ENCODE measurements at regions not wholly inside any gene's neighbourhood (a gene's known extent, or its start where the extent isn't known, plus 50 kb on each side); places are given as distances from the start of the nearest gene placed in this dataset.

DNA sequence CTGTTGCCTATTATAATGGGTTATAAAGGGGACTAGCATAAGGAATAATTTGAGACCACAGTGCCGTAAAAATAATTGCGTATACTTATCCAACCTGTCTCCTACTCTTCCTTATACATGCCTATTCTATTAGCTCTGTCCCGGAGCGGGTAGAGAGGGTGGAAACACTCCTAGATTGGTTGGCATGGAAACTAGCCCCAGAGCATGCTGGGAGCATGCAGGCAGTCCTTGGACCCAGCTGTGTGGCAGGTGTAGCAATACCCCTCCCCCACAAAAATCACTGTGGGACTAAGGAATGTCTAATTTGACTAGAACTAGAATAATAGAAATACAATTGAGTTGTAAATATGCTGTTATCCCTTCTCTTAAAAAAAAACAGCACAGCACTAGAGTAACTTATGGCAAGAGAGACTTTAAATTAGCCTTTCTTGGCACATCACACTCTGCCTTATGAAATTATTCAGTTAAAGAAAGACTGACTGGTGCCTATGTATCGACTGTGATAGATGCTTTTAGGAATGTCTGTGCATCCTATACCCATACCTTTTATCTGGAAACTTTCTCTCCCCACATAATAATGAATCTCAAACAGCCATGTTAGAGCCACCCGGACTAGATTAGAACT is 244.0 kb upstream of the DAAM1 start:
- DNase-seq (ENCODE audit: low read depth): peak; percentile 35

GRCh38 chr14:58944968-58945356 is 243.5 kb upstream of the DAAM1 start:
- no peak for DNase-seq (ENCODE audit: low read depth)

DNA sequence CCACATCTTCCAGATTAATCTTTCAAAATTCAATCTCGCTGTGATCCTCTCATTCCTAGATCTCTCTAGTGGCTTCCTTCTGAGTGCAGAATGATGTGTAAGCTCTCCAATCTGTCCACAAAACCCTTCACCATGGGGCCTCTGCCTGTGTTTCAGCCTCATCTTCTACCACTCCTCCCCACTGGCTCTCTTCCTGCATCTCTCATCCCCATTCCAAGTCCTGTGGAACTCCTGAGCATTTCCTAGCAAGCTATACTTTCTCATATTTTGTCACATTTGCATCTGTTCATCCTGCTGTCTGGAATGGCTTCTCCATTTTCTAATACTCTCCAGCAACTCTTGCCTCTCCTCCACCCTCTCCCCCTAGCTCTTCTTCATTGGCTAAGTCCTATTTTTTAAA is 242.0 kb upstream of the DAAM1 start:
- DNase-seq (ENCODE audit: low read depth): no peak

DNA sequence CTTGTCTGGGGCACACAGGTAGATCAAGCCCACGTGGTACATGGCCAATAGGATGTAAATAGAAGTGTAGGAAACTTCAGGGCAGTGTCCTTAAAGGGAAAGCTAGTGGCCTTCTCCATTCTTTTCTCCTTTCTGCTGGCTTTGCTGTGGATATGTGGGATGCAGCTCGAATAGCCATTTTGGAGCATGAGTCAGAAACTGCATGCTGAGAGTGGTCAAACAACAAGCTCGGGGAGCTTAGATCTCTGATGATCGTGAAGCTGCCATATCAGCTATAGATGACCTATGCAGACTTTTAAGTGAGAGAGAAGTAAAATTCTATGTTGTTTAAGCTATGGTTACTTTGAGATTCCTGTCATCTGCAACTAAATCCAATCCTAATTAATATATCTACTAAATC is 241.3 kb upstream of the DAAM1 start:
- no peak for DNase-seq (ENCODE audit: low read depth)

- DNase-seq (ENCODE audit: low read depth): no peak
Measured at GRCh38 chr14:58947814-58948445, 240.5 kb upstream of the DAAM1 start.

DNA sequence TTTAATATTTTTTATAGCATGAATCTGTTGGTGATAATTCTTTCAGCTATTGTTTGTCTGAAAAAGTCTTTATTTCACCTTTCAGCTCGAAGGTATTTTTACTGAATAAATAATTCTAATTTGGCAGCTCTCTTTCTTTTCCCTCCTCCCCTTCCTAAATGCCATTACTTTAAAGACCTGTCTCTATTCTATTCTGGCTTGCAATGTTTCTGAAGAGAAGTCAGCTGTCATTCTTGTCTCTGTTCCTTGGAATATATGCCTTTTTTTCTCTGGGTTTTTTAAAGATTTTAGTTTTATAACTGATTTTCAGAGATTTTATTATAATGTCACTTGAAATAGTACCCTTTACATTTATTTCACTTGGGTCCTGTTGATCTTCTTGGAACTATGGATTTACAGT is 237.9 kb upstream of the DAAM1 start:
- no peak for DNase-seq (ENCODE audit: low read depth)

- DNase-seq (ENCODE audit: low read depth): no peak
Measured at GRCh38 chr14:58951143-58951542, 237.3 kb upstream of the DAAM1 start.

- no peak for DNase-seq (ENCODE audit: low read depth)
Measured at GRCh38 chr14:58954052-58954451, 234.4 kb upstream of the DAAM1 start.

GRCh38 chr14:58954901-58955861 is 233.3 kb upstream of the DAAM1 start:
- DNase-seq (ENCODE audit: low read depth): peak; percentile 50

- DNase-seq (ENCODE audit: low read depth): no peak
Measured at GRCh38 chr14:58961045-58961731, 227.3 kb upstream of the DAAM1 start.

DNA sequence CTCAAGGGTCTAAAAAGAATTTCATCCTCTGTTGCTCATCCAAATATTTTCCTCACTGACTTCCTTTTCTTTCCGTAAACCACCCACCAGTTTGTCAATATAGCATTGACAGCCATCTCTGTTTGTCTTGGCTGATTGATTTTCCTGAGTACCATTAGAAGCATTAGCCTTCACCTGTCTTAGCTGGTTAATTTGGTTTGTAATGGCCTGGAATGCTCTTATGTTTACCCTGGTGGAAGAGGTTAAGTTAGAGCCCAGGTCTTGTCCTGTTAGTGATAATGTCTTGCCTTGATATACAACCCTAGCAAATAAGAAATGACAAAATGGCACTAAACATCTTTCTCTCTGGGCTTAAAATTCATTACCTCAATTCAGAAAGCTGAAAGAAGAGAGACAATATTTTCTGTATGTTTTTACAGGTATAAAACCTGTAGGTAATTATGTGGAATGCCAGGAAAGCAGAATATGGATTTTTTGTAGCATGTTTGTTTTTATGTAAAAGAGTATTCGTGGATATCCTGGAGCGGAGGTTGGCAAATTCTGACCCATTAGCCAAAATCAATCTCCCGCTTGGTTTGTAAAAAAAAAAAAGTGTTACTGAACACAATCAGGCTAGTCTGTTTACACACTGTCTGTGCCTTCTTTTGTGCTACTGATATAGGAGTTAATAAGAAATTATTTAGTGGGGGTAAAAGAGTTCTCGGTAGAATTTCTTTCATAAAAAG is 224.4 kb upstream of the DAAM1 start:
- no peak for DNase-seq (ENCODE audit: low read depth)

DNA sequence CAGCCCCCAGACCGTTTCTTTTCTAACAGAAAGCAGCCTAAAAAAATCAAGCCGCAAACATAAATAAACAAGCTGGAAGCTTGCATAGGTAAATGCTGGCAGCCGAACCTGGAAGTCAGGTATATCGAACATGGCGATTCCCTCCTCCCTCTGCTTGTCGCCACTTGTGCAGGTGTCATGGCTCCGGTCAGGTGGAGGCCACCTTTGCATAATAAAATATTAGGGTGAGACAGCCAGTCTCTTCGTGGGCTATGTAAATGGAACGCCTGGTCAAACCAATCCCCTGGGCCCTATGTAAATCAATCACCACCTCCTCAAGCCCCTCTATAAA is 223.9 kb upstream of the DAAM1 start:
- no peak for DNase-seq (ENCODE audit: low read depth)

- DNase-seq (ENCODE audit: low read depth): no peak
Measured at GRCh38 chr14:58965601-58966000, 222.9 kb upstream of the DAAM1 start.

DNA sequence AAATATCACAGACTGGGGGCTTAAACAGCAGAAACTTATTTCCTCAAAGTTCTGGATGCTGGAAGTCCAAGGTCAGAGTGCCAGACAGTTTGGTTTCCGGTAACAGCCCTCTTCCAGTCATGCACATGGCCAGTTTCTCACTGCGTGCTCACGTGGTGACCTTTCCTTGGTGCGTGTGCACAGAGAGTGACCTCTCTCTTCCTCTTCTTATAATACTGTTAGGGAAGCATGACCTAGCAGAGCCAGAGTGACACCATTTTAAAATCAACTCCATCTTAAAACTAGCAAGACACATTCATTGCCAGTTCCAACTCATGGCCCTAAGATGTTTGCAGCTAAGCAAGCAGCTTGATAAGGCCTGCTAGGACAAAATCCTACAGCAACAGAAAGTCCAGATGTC is 221.5 kb upstream of the DAAM1 start:
- no peak for DNase-seq (ENCODE audit: low read depth)

DNA sequence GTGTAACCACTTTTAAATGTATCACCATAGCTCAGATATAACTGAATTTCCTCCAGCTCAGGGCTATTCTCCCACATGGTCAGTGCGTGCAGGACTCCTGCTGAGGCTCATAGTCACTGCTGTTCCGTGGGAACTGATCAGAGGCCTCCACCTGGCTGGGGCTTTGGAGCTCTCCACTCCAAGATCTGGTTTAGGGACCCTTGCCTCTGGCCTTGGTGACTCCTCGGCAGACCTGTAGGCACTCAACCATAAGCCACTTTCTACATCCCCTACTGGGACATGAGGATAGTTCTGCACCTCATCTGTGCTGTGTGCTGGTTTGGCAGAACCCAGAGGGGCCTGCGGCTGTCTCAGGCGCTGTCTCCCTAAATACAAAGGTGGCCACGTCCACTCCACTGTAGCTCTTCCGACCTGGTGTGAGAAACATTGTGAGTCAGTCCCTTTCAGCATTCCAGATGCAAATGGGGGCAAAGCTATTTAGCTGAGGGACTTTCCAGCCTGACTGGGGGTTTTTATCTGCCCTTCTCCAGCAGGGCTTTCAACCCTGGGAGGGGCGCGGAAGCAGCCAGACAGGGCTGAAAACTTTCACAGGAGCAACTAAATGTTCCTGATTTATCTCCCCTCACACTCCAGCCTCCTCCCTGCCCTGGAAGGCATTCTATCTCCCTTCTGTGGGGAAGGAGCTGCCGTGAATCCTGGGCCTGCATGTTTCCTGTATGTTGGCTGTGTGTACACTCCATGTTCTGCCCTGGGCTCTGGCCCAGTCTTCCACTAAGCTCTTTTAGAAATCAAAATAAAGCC is 218.3 kb upstream of the DAAM1 start:
- no peak for DNase-seq (ENCODE audit: low read depth)

- no peak for DNase-seq (ENCODE audit: low read depth)
Measured at GRCh38 chr14:58972233-58973017, 216.0 kb upstream of the DAAM1 start.

GRCh38 chr14:58977366-58977765 is 211.1 kb upstream of the DAAM1 start:
- no peak for DNase-seq (ENCODE audit: low read depth)

GRCh38 chr14:58978343-58978742 is 210.1 kb upstream of the DAAM1 start:
- peak; percentile 87 for DNase-seq (ENCODE audit: low read depth)

DNA sequence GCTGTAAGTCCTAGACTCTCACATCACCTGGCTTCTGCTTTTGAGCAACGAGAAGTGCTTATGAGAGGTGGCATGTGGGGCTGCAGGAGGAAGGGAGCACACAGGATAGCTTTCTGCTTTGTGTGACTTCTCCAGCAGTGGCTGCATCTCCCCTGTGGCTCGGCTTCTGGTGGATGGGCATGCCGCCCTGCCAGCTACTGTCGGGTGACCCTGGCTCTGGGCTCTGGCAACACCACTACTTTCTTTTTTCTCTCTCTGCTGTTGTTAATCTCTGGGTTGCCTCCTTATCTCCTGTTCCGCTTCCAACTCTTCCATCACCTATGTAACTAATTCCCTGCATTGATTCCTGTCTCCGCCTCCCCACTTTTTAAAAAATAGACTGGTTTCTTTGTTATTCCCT is 209.1 kb upstream of the DAAM1 start:
- DNase-seq (ENCODE audit: low read depth): no peak

DNA sequence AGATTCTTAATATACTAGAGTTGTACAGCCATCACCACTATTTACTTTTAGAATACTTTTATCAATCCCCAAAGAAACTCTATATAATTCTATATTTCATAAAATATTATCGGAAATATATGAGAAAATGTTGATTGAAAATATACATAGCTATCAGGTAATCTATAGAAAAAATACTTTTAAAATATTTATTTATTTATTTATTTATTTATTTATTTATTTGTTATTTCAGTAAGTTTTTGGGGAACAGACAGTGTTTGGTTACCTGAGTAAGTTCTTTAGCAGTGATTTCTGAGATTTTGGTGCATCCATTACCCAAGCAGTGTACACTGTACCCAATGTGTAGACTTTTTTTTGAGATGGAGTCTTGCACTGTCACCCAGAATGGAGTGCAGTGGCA is 206.6 kb upstream of the DAAM1 start:
- no peak for DNase-seq (ENCODE audit: low read depth)

Data from myocyte (in vitro differentiated cells).